GM23248 (cell line): ENCODE measurements at regions not wholly inside any gene's neighbourhood (a gene's known extent, or its start where the extent isn't known, plus 50 kb on each side); places are given as distances from the start of the nearest gene placed in this dataset.

Experiments
- DNase-seq: peaks from one replicate; pipeline ENCODE4 v3.0.0-alpha.2; 2015
- H2AFZ ChIP-seq: fragments of 200-600 bp; sonication (generic); 2 replicates; pipeline ENCODE4 v1.6.1; 2016; ENCODE audit warnings: antibody characterized with exemption
- H3F3A ChIP-seq: fragments of 200-600 bp; sonication (generic); 2 replicates; pipeline ENCODE4 v1.6.1; 2016; ENCODE audit warnings: mild to moderate bottlenecking, antibody characterized with exemption, mixed run types; ENCODE audit not compliant: insufficient read depth
- H3K27ac ChIP-seq: fragments of 200-600 bp; sonication (generic); 2 replicates; pipeline ENCODE4 v1.5.1; 2016; ENCODE audit warnings: mild to moderate bottlenecking
- H3K27me3 ChIP-seq: fragments of 200-600 bp; sonication (generic); replicated peaks from 2 replicates; pipeline ENCODE4 v1.6.1; 2016; ENCODE audit warnings: mild to moderate bottlenecking; ENCODE audit not compliant: insufficient read depth
- H3K36me3 ChIP-seq: fragments of 200-600 bp; sonication (generic); 2 replicates; pipeline ENCODE4 v1.6.1; 2016; ENCODE audit warnings: low read depth, mild to moderate bottlenecking
- H3K4me1 ChIP-seq: fragments of 200-600 bp; sonication (generic); 2 replicates; pipeline ENCODE4 v1.6.1; 2016; ENCODE audit warnings: mild to moderate bottlenecking; ENCODE audit not compliant: insufficient read depth
- H3K4me2 ChIP-seq: fragments of 200-600 bp; sonication (generic); one replicate; pipeline ENCODE4 v1.6.1; 2016; ENCODE audit warnings: mild to moderate bottlenecking; ENCODE audit not compliant: unreplicated experiment
- H3K4me3 ChIP-seq: fragments of 200-600 bp; sonication (generic); 2 replicates; pipeline ENCODE4 v1.5.1; 2016; ENCODE audit warnings: mild to moderate bottlenecking
- H3K79me2 ChIP-seq: fragments of 200-600 bp; sonication (generic); 2 replicates; pipeline ENCODE4 v1.6.1; 2016; ENCODE audit warnings: mild to moderate bottlenecking; ENCODE audit not compliant: insufficient read depth
- H3K9ac ChIP-seq: fragments of 200-600 bp; sonication (generic); 2 replicates; pipeline ENCODE4 v1.6.1; 2016; ENCODE audit warnings: mild to moderate bottlenecking
- H3K9me2 ChIP-seq: fragments of 200-600 bp; sonication (generic); 2 replicates; pipeline ENCODE4 v1.6.1; 2016; ENCODE audit warnings: mixed run types, mild to moderate bottlenecking, moderate library complexity; ENCODE audit not compliant: insufficient read depth
- H3K9me3 ChIP-seq: fragments of 200-600 bp; sonication (generic); one replicate; pipeline ENCODE4 v1.6.1; 2017; ENCODE audit warnings: low read depth
- H4K20me1 ChIP-seq: fragments of 200-600 bp; sonication (generic); 2 replicates; pipeline ENCODE4 v1.6.0; 2016; ENCODE audit not compliant: insufficient read depth
- EZH2 ChIP-seq: fragments of 200-600 bp; sonication (generic); IDR thresholded peaks from 2 replicates; pipeline ENCODE4 v1.6.1; 2018; ENCODE audit warnings: antibody characterized with exemption, mild to moderate bottlenecking; ENCODE audit not compliant: insufficient read depth, poor library complexity, severe bottlenecking
- EZH2phosphoT487 ChIP-seq: fragments of 200-600 bp; sonication (generic); IDR thresholded peaks from 2 replicates; pipeline ENCODE4 v1.6.1; 2018; ENCODE audit warnings: antibody characterized with exemption, moderate library complexity, mild to moderate bottlenecking, low read depth; ENCODE audit not compliant: insufficient read depth
- WGBS, 2 experiments: methylation state at CpG; one replicate each; pipeline ENCODE4 v1.1.6; 2015 to 2017; ENCODE audit warnings: low lambda C conversion rate in 2 of 2, low coverage in 1 of 2; ENCODE audit errors: missing lambda C conversion rate in 2 of 2; 5-methylcytosine and 5-hydroxymethylcytosine counted together
- in situ Hi-C: fragments of 300-500 bp; cut with MboI; formaldehyde crosslinking; loops from 2 replicates; pipeline ENCODE4 v1.15.0; 2020

- no peaks in the 10 kb centered on the region for H3K79me2 ChIP-seq
- H3K27me3 ChIP-seq, result no peaks in the 10 kb centered on the region
- in situ Hi-C loops, result no loop called here
- no peak overlapping the region for H3K4me2 ChIP-seq
- no peaks in the 10 kb centered on the region for H3K9me2 ChIP-seq
- no peaks in the 10 kb centered on the region; the same call in 1 of the 2 replicates for H3F3A ChIP-seq
- no peak overlapping the region for H2AFZ ChIP-seq
- H3K4me1 ChIP-seq, result peaks cover 19% of the 10 kb centered on the region
- no peaks in the 10 kb centered on the region for H4K20me1 ChIP-seq
- TF ChIP-seq EZH2, result no peak
- H3K9me3 ChIP-seq, result no peaks in the 10 kb centered on the region
- H3K27ac ChIP-seq, result no peak overlapping the region
- no peak overlapping the region for H3K9ac ChIP-seq
- H3K36me3 ChIP-seq, result no peaks in the 10 kb centered on the region
- DNase-seq, result no peak
- no peak overlapping the region for H3K4me3 ChIP-seq
Measured at GRCh38 chr13:83498045-83498444, 384.2 kb downstream of the SLITRK1 start.

- no peak overlapping the region for H3K4me2 ChIP-seq
- H3K27me3 ChIP-seq, result no peaks in the 10 kb centered on the region
- DNase-seq, result no peak
- H3K4me3 ChIP-seq, result no peak overlapping the region
- no peak overlapping the region for H2AFZ ChIP-seq
- no peak for TF ChIP-seq EZH2
- no peak for TF ChIP-seq EZH2phosphoT487
- no peaks in the 10 kb centered on the region for H3K9me2 ChIP-seq
- in situ Hi-C loops, result no loop called here
- peaks cover 16% of the 10 kb centered on the region; the same call in 1 of the 2 replicates for H3K4me1 ChIP-seq
- H3K27ac ChIP-seq, result no peak overlapping the region
- 91 to 97% methylated on average over 6 of the region's 6 CpGs for WGBS, 2 experiments
- no peaks in the 10 kb centered on the region for H3K36me3 ChIP-seq
- H3K9ac ChIP-seq, result no peak overlapping the region
- no peaks in the 10 kb centered on the region; the same call in 1 of the 2 replicates for H3F3A ChIP-seq
- no peaks in the 10 kb centered on the region for H4K20me1 ChIP-seq
- H3K79me2 ChIP-seq, result no peaks in the 10 kb centered on the region
- H3K9me3 ChIP-seq, result no peaks in the 10 kb centered on the region
Measured at GRCh38 chr13:83496501-83496900, 385.8 kb downstream of the SLITRK1 start.

DNA sequence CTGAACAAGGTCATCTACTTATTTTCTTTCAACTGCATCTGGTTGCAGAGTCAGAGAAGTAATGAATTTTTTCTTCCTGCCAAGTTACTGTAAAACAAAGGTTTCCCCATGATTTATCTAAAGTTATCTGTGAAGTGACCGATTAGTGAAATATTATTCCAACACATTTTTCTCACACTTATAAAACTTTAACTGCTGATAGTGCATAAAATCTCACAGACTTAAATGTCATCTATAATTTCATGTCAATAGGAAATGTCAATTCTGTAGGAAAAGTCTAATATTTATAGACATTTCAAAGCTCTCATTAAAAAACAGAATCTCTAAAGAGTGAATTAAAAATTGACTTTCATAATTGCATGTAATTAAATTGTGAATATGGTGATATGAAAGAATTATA lies 397.2 kb downstream of the SLITRK1 start:
- no peak overlapping the region for H3K4me3 ChIP-seq
- no peaks in the 10 kb centered on the region for H4K20me1 ChIP-seq
- no peak overlapping the region for H3K27ac ChIP-seq
- no peaks in the 10 kb centered on the region for H3K36me3 ChIP-seq
- no peaks in the 10 kb centered on the region for H3K4me1 ChIP-seq
- H3F3A ChIP-seq, result no peaks in the 10 kb centered on the region
- no peaks in the 10 kb centered on the region for H3K79me2 ChIP-seq
- TF ChIP-seq EZH2, result no peak
- no peak for TF ChIP-seq EZH2phosphoT487
- H3K9me3 ChIP-seq, result no peaks in the 10 kb centered on the region
- H3K27me3 ChIP-seq, result no peaks in the 10 kb centered on the region
- no peaks in the 10 kb centered on the region for H3K9me2 ChIP-seq
- no peak overlapping the region for H2AFZ ChIP-seq
- no peak overlapping the region for H3K9ac ChIP-seq
- in situ Hi-C loops, result no loop called here
- DNase-seq, result no peak
- no peak overlapping the region for H3K4me2 ChIP-seq
- WGBS, 2 experiments, result 40 to 41% methylated on average over 1 of the region's 1 CpG

GRCh38 chr13:83471011-83471410 lies 411.3 kb downstream of the SLITRK1 start:
- Histone ChIP-seq H3K9ac (no peak overlapping the region), H3K4me2 (no peak overlapping the region), H3K36me3 (no peaks in the 10 kb centered on the region), H3K4me1 (no peaks in the 10 kb centered on the region), H3K9me2 (no peaks in the 10 kb centered on the region; the same call in 1 of the 2 replicates), H2AFZ (no peak overlapping the region), H3F3A (no peaks in the 10 kb centered on the region), H3K4me3 (no peak overlapping the region), H3K9me3 (no peaks in the 10 kb centered on the region), H3K27ac (no peak overlapping the region), H3K27me3 (no peaks in the 10 kb centered on the region), H4K20me1 (no peaks in the 10 kb centered on the region), H3K79me2 (no peaks in the 10 kb centered on the region)
- no peak for TF ChIP-seq EZH2
- TF ChIP-seq EZH2phosphoT487, result no peak
- in situ Hi-C loops, result no loop called here
- no peak for DNase-seq
- WGBS, 2 experiments, result 62 to 75% methylated on average over 1 of the region's 1 CpG

- H3K27me3 ChIP-seq, result no peaks in the 10 kb centered on the region
- no peak for DNase-seq
- no peaks in the 10 kb centered on the region for H3F3A ChIP-seq
- no peaks in the 10 kb centered on the region for H3K4me1 ChIP-seq
- H2AFZ ChIP-seq, result no peak overlapping the region
- H4K20me1 ChIP-seq, result no peaks in the 10 kb centered on the region
- no peak overlapping the region for H3K4me3 ChIP-seq
- H3K9ac ChIP-seq, result no peak overlapping the region
- H3K4me2 ChIP-seq, result no peak overlapping the region
- no peaks in the 10 kb centered on the region for H3K79me2 ChIP-seq
- no peaks in the 10 kb centered on the region for H3K9me3 ChIP-seq
- no peak for TF ChIP-seq EZH2
- TF ChIP-seq EZH2phosphoT487, result no peak
- no peaks in the 10 kb centered on the region for H3K36me3 ChIP-seq
- 57 to 66% methylated on average over 4 of the region's 4 CpGs for WGBS, 2 experiments
- no peak overlapping the region for H3K27ac ChIP-seq
- in situ Hi-C loops, result no loop called here
- no peaks in the 10 kb centered on the region; the same call in 1 of the 2 replicates for H3K9me2 ChIP-seq
Measured at GRCh38 chr13:83470133-83470797, 412.0 kb downstream of the SLITRK1 start.
